ENCODE measurements at regions not wholly inside any gene's neighbourhood (a gene's known extent, or its start where the extent isn't known, plus 50 kb on each side); places are given as distances from the start of the nearest gene placed in this dataset.

- Histone ChIP-seq H3K4me1 (no peaks in the 10 kb centered on the region), H3K9me3 (no peaks in the 10 kb centered on the region), H3K4me3 (no peak overlapping the region), H3K36me3 (no peaks in the 10 kb centered on the region), H3K27ac (no peak overlapping the region), H3K27me3 (no peaks in the 10 kb centered on the region)
- no peak for DNase-seq
- TF ChIP-seq POLR2A (IDR thresholded peaks at IDR 0.05) (no peak), CTCF (IDR thresholded peaks at IDR 0.05) (no peak)
- 89 to 93% methylated on average over 3 to 4 of the region's 4 CpGs for WGBS, 2 donors
- intact Hi-C loops (cut with DNase I), result no loop called here
Measured at GRCh38 chr2:150091846-150092245, 395.6 kb downstream of the RND3 start.

- WGBS, 2 donors, result 70 to 77% methylated on average over 1 of the region's 1 CpG
- H3K4me1 ChIP-seq, result no peaks in the 10 kb centered on the region
- no peak for DNase-seq
Measured at GRCh38 chr2:150090031-150090430, 397.4 kb downstream of the RND3 start.

GRCh38 chr2:150088538-150088937 is 398.9 kb downstream of the RND3 start:
- Histone ChIP-seq H3K4me3 (no peak overlapping the region), H3K36me3 (no peaks in the 10 kb centered on the region), H3K4me1 (no peaks in the 10 kb centered on the region), H3K27ac (no peak overlapping the region), H3K9me3 (no peaks in the 10 kb centered on the region), H3K27me3 (no peaks in the 10 kb centered on the region)
- WGBS, 2 donors, result 80 to 82% methylated on average over 3 of the region's 3 CpGs
- intact Hi-C loops (cut with DNase I), result no loop called here
- TF ChIP-seq CTCF (IDR thresholded peaks at IDR 0.05) (no peak), POLR2A (IDR thresholded peaks at IDR 0.05) (no peak)
- no peak for DNase-seq

More at GRCh38 chr2:150090031-150090430, 397.4 kb downstream of the RND3 start:
- H3K27ac ChIP-seq, result no peak overlapping the region
- no peak for TF ChIP-seq CTCF (IDR thresholded peaks at IDR 0.05)
- no peak for TF ChIP-seq POLR2A (IDR thresholded peaks at IDR 0.05)
- H3K4me3 ChIP-seq, result no peak overlapping the region
- no peaks in the 10 kb centered on the region for H3K27me3 ChIP-seq
- intact Hi-C loops (cut with DNase I), result no loop called here
- no peaks in the 10 kb centered on the region for H3K9me3 ChIP-seq
- H3K36me3 ChIP-seq, result no peaks in the 10 kb centered on the region

GRCh38 chr2:150085478-150085877 is 402.0 kb downstream of the RND3 start:
- H3K36me3 ChIP-seq, result no peaks in the 10 kb centered on the region
- H3K4me3 ChIP-seq, result no peak overlapping the region
- H3K9me3 ChIP-seq, result no peaks in the 10 kb centered on the region
- WGBS, 2 donors, result 87 to 90% methylated on average over 2 of the region's 2 CpGs
- intact Hi-C loops (cut with DNase I), result no loop called here
- TF ChIP-seq CTCF (IDR thresholded peaks at IDR 0.05) (no peak), POLR2A (IDR thresholded peaks at IDR 0.05) (no peak)
- H3K27me3 ChIP-seq, result no peaks in the 10 kb centered on the region
- DNase-seq, result no peak
- no peak overlapping the region for H3K27ac ChIP-seq
- H3K4me1 ChIP-seq, result no peaks in the 10 kb centered on the region

GRCh38 chr2:150081775-150082481 is 405.5 kb downstream of the RND3 start:
- Histone ChIP-seq H3K27ac (no peak overlapping the region), H3K4me1 (no peaks in the 10 kb centered on the region), H3K27me3 (no peaks in the 10 kb centered on the region), H3K36me3 (no peaks in the 10 kb centered on the region), H3K4me3 (no peak overlapping the region), H3K9me3 (no peaks in the 10 kb centered on the region)
- no peak for TF ChIP-seq POLR2A (IDR thresholded peaks at IDR 0.05)
- no peak for TF ChIP-seq CTCF (IDR thresholded peaks at IDR 0.05)
- 58 to 69% methylated on average over 4 of the region's 4 CpGs for WGBS, 2 donors
- DNase-seq, result no peak
- intact Hi-C loops (cut with DNase I), result no loop called here

Measured in esophagus squamous epithelium (tissue), 5 donors.